ENCODE measurements at regions not wholly inside any gene's neighbourhood (a gene's known extent, or its start where the extent isn't known, plus 50 kb on each side); places are given as distances from the start of the nearest gene placed in this dataset.
"Not testable (repeated sequence)": the region's sequence is repeated elsewhere in the genome, so short reads cannot be mapped to it uniquely, and the experiment has no call there.

DNA sequence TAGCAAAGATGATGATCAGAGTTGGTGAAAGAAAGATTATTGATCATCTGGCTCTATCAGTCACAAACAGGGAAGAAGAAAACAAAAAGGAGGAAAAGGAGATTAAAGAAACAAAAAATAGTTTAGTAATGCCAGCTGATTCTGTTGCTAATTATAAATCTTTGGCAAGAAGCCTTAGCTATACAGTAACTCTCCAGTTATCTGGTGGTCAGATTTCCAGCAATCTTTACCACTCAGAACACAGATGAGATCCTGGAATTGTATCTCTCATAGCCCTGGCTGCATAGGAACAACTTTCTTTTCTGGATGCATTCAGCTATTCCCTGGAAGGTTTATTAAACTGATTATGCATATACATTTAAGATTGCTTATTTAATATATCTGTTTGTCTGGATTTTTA, 256.8 kb upstream of the ZEB2 start:
- no peak for DNase-seq (ENCODE audit: low spot score)

DNA sequence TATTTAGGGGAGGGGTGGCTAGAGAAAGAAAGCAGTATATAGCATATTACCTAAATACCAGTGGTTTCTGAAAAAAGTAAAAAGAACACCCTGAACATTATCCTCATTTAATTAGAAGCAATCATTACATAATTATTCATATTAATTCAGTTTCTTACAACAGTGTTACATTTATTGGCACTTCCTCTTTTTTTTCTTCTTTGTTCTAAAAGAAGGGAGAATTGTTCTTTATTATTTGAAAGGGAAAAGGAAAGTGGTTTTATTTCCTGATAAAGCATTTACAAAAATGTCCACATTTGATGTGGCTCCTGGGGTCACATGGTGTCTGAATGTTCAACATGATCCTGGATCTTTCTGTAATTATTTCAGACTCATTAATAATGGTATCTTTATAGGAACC, 254.9 kb upstream of the ZEB2 start:
- in situ Hi-C loops (cut with MboI; ENCODE audit: low pct_unique_long_range_greater_than_20kb, low sequenced_read_pairs, unreplicated experiment), result no loop called here

More for the DNA sequence above, 256.8 kb upstream of the ZEB2 start:
- TF ChIP-seq, protein P1, sequence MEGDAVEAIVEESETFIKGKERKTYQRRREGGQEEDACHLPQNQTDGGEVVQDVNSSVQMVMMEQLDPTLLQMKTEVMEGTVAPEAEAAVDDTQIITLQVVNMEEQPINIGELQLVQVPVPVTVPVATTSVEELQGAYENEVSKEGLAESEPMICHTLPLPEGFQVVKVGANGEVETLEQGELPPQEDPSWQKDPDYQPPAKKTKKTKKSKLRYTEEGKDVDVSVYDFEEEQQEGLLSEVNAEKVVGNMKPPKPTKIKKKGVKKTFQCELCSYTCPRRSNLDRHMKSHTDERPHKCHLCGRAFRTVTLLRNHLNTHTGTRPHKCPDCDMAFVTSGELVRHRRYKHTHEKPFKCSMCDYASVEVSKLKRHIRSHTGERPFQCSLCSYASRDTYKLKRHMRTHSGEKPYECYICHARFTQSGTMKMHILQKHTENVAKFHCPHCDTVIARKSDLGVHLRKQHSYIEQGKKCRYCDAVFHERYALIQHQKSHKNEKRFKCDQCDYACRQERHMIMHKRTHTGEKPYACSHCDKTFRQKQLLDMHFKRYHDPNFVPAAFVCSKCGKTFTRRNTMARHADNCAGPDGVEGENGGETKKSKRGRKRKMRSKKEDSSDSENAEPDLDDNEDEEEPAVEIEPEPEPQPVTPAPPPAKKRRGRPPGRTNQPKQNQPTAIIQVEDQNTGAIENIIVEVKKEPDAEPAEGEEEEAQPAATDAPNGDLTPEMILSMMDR (IDR thresholded peaks at IDR 0.05; ENCODE audit: extremely low read depth, insufficient read depth, missing control alignments), result no peak
- in situ Hi-C loops (cut with MboI; ENCODE audit: low pct_unique_long_range_greater_than_20kb, low sequenced_read_pairs, unreplicated experiment), result no loop called here

DNA sequence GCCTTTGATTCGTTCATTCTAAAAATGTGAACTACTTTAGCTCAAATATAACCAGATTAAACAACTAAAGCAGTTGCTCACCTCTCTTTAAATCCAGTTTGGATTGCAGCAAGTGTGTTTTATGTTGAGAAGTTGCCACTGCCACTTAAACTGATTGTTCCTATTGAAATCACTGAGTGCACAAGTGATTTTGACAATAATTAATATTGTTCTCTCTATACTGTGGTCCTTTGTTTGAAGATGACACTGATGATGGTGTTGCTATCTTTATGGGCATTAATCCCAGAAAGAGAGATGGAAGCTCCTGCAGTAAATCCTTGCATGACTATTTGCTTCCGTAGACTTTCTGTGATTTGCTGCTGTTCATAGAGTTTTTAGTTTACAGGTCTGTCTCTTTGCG, 251.4 kb upstream of the ZEB2 start:
- TF ChIP-seq, protein P1 (IDR thresholded peaks at IDR 0.05; ENCODE audit: extremely low read depth, insufficient read depth, missing control alignments), result no peak
- in situ Hi-C loops (cut with MboI; ENCODE audit: low pct_unique_long_range_greater_than_20kb, low sequenced_read_pairs, unreplicated experiment), result no loop called here
- no peak for DNase-seq (ENCODE audit: low spot score)

More for the DNA sequence above, 254.9 kb upstream of the ZEB2 start:
- TF ChIP-seq, protein P1 (IDR thresholded peaks at IDR 0.05; ENCODE audit: extremely low read depth, insufficient read depth, missing control alignments), result no peak
- DNase-seq (ENCODE audit: low spot score), result no peak

DNA sequence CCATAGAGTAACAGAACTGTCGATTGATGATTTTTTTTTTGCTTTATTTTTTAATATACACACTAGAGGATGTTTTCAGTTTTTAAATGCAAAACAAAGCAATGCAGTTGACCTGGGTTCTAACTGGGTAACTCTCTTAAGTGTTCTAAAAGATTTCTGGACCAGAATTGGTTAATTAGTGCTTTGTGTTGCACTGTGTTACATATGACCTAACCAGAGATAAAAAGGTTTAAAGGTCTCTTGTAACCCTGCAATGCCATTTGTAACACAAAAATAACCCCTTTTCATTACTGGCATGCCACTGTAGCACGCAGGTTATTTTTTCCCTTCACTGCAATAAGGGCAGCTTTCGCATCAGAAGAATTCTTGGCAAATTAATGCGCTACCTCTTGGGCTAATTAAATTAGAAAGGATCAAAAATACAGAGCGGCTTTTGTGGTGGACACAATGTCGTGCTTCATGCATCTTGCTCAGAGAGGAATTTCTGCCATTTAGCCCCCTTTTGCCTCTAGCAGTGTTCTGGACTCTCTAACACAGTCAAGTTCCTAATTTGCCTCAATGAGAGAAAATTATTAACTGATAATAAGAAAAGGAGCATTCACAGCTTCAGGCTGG, 250.8 kb upstream of the ZEB2 start:
- TF ChIP-seq, protein P1 (IDR thresholded peaks at IDR 0.05; ENCODE audit: extremely low read depth, insufficient read depth, missing control alignments), result no peak
- in situ Hi-C loops (cut with MboI; ENCODE audit: low pct_unique_long_range_greater_than_20kb, low sequenced_read_pairs, unreplicated experiment), result no loop called here
- no peak for DNase-seq (ENCODE audit: low spot score)

DNA sequence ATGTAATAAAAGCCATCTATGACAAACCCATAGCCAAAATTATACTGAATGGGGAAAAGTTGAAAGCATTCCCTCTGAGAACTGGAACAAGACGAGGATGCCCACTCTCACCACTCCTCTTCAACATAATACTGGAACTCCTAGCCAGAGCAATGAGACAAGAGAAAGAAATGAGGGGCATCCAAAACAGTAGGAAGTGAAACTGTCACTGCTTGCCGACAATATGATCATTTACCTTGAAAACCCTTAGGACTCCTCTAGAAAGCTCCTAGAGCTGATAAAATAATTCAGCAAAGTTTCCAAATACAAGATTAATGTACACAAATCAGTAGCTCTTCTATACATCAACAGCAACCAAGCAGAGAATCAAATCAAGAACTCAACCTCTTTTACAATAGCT, 241.0 kb upstream of the ZEB2 start:
- DNase-seq (ENCODE audit: low spot score); in situ Hi-C loops (cut with MboI; ENCODE audit: low pct_unique_long_range_greater_than_20kb, low sequenced_read_pairs, unreplicated experiment): not testable (repeated sequence)

DNA sequence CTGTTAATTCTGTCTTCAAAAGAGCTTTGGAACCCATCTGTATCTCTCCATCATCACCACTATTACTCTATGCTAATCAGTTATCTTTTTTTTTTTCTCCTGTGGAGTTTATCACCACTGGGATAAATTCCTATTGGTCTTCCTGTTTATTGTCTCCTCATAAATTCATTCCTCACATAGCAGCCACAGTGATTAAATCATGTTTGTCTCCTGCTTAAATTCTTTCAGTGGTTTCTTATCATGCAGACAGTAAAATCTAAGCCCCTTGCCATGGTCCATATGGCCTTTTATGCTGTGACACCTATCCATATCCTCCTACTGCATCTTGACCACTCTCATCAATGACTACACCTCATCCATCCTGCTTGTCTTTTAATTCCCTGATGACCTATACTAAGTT, 239.8 kb upstream of the ZEB2 start:
- in situ Hi-C loops (cut with MboI; ENCODE audit: low pct_unique_long_range_greater_than_20kb, low sequenced_read_pairs, unreplicated experiment), result no loop called here
- TF ChIP-seq, protein P1 (IDR thresholded peaks at IDR 0.05; ENCODE audit: extremely low read depth, insufficient read depth, missing control alignments), result no peak

DNA sequence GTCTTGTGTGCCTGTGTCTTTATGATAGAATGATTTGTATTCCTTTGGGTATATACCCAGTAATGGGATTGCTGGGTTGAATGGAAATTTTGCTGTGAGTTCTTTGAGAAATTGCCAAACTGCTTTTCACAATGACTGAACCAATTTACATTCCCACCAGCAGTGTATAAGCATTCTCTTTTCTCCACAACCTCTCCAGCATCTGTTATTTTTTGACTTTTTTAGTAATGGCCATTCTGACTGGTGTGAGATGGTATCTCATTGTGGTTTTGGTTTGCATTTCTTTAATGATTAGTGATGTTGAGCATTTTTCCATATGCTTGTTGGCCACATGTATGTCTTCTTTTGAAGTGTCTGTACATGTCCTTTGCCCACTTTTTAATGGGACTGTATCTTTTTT, 238.3 kb upstream of the ZEB2 start:
- DNase-seq (ENCODE audit: low spot score); in situ Hi-C loops (cut with MboI; ENCODE audit: low pct_unique_long_range_greater_than_20kb, low sequenced_read_pairs, unreplicated experiment): not testable (repeated sequence)

More for the DNA sequence above, 239.8 kb upstream of the ZEB2 start:
- DNase-seq (ENCODE audit: low spot score), result no peak

DNA sequence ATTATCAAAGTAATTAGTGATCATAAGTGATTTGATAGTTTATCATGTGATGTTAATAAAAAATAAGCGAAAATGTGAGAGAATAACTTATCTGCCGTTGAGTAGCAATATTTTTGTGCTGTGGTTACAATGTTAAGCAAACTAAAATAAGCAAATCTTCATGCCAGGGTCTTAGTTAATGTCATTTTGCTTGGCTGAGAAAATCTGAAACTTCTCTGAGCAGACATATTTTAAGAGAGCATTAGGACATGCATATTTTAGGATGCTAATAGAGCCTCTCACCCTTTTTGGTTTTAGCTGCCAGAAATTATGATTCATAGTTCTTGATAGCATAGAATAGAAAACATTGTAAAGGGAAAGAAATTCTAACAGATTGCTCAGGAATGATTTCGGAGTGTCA, 233.5 kb upstream of the ZEB2 start:
- TF ChIP-seq, protein P1 (IDR thresholded peaks at IDR 0.05; ENCODE audit: extremely low read depth, insufficient read depth, missing control alignments), result no peak
- in situ Hi-C loops (cut with MboI; ENCODE audit: low pct_unique_long_range_greater_than_20kb, low sequenced_read_pairs, unreplicated experiment), result no loop called here
- DNase-seq (ENCODE audit: low spot score), result no peak

Data from GM13977 (cell line).